SU-DHL-6 (cell line): ENCODE measurements at regions not wholly inside any gene's neighbourhood (a gene's known extent, or its start where the extent isn't known, plus 50 kb on each side); places are given as distances from the start of the nearest gene placed in this dataset.

Experiments
- H2AFZ ChIP-seq: fragments of 200-600 bp; sonication (generic); 2 replicates; pipeline ENCODE4 v1.6.1; 2014; ENCODE audit warnings: low read depth, mild to moderate bottlenecking, moderate library complexity, mixed read lengths, antibody characterized with exemption, low read length; ENCODE audit not compliant: severe bottlenecking
- H3F3A ChIP-seq: fragments of 200-600 bp; shearing (Covaris generic); 2 replicates; pipeline ENCODE4 v1.6.0; 2016; ENCODE audit warnings: antibody characterized with exemption, mild to moderate bottlenecking; ENCODE audit not compliant: insufficient read depth
- H3K27ac ChIP-seq: fragments of 200-600 bp; sonication (generic); 2 replicates; pipeline ENCODE4 v1.5.1; 2016; ENCODE audit warnings: low read depth, mild to moderate bottlenecking, low read length, moderate library complexity, mixed read lengths
- H3K27me3 ChIP-seq: fragments of 200-600 bp; sonication (generic), shearing (Covaris generic); 2 replicates; pipeline ENCODE4 v1.6.0; 2014; ENCODE audit warnings: mild to moderate bottlenecking, low read length
- H3K36me3 ChIP-seq: fragments of 200-600 bp; sonication (generic); 2 replicates; pipeline ENCODE4 v1.6.1; 2014; ENCODE audit warnings: mild to moderate bottlenecking, low read length, mixed read lengths
- H3K4me2 ChIP-seq: fragments of 300-600, 200-600 bp; shearing (Covaris generic), sonication (generic); 2 replicates; pipeline ENCODE4 v1.6.0; 2014; ENCODE audit warnings: low read length, low read depth, mild to moderate bottlenecking; ENCODE audit not compliant: poor library complexity, severe bottlenecking
- H3K4me3 ChIP-seq: fragments of 200-600 bp; sonication (generic); 2 replicates; pipeline ENCODE4 v1.5.1; 2014; ENCODE audit warnings: antibody characterized with exemption, low read length, mild to moderate bottlenecking, mixed read lengths; ENCODE audit not compliant: insufficient read depth, poor library complexity, severe bottlenecking
- H3K79me2 ChIP-seq: fragments of 200-600 bp; sonication (generic); 2 replicates; pipeline ENCODE4 v1.6.1; 2014; ENCODE audit warnings: mild to moderate bottlenecking, low read length, moderate library complexity; ENCODE audit not compliant: insufficient read depth
- H3K9ac ChIP-seq: fragments of 200-600 bp; sonication (generic); 2 replicates; pipeline ENCODE4 v1.7.0; 2014; ENCODE audit warnings: mild to moderate bottlenecking, low read length
- H3K9me2 ChIP-seq: fragments of 200-600 bp; sonication (generic); replicated peaks from 2 replicates; pipeline ENCODE4 v1.6.1; 2014; ENCODE audit warnings: low read length; ENCODE audit not compliant: insufficient read depth
- H3K9me3 ChIP-seq: fragments of 200-600 bp; sonication (generic); 2 replicates; pipeline ENCODE4 v1.6.1; 2014; ENCODE audit warnings: low read length, mixed read lengths; ENCODE audit not compliant: insufficient read depth
- H4K20me1 ChIP-seq: fragments of 200-600 bp; sonication (generic); 2 replicates; pipeline ENCODE4 v1.6.1; 2014; ENCODE audit warnings: low read depth, mild to moderate bottlenecking, antibody characterized with exemption, low read length, moderate library complexity, mixed read lengths
- CTCF ChIP-seq: fragments of 200-600 bp; sonication (generic); IDR thresholded peaks from one replicate; pipeline ENCODE4 v1.5.1; 2017; ENCODE audit warnings: antibody characterized with exemption, mild to moderate bottlenecking, low read length, moderate library complexity; ENCODE audit not compliant: insufficient read depth, poor library complexity, severe bottlenecking
- EZH2phosphoT487 ChIP-seq: fragments of 200-600 bp; sonication (generic), shearing (Covaris generic); conservative IDR thresholded peaks from 2 replicates; pipeline ENCODE4 v1.6.1; 2018; ENCODE audit warnings: mild to moderate bottlenecking, antibody characterized with exemption, low read length, moderate library complexity, mixed read lengths

- TF ChIP-seq CTCF (no peak), EZH2phosphoT487 (no peak)
- H3K4me2 ChIP-seq: peak overlapping the region; percentile 100
Measured at GRCh38 chr6:27753668-27754407, 158.4 kb downstream of the OR2B2 start.

GRCh38 chr6:27752038-27752885 lies 159.9 kb downstream of the OR2B2 start:
- H3F3A ChIP-seq: peaks cover 22% of the 10 kb centered on the region
- no peaks in the 10 kb centered on the region for H3K9me2 ChIP-seq
- no peaks in the 10 kb centered on the region for H3K36me3 ChIP-seq
- peak overlapping the region; percentile 65 for H3K9ac ChIP-seq
- peak overlapping the region; percentile 100 for H3K4me2 ChIP-seq
- no peaks in the 10 kb centered on the region for H3K9me3 ChIP-seq
- peak overlapping the region; percentile 99 for H2AFZ ChIP-seq
- H3K4me3 ChIP-seq: peak overlapping the region; percentile 94
- no peak overlapping the region; the same call in 1 of the 2 replicates for H3K27ac ChIP-seq
- H4K20me1 ChIP-seq: no peaks in the 10 kb centered on the region
- no peaks in the 10 kb centered on the region for H3K27me3 ChIP-seq
- no peaks in the 10 kb centered on the region for H3K79me2 ChIP-seq
- TF ChIP-seq EZH2phosphoT487 (no peak), CTCF (peak; percentile 93)

More at GRCh38 chr6:27753668-27754407, 158.4 kb downstream of the OR2B2 start:
- Histone ChIP-seq H3K9me3 (no peaks in the 10 kb centered on the region), H2AFZ (peak overlapping the region; percentile 94), H4K20me1 (no peaks in the 10 kb centered on the region), H3K9ac (peak overlapping the region; percentile 50), H3K9me2 (no peaks in the 10 kb centered on the region), H3K79me2 (no peaks in the 10 kb centered on the region), H3K4me3 (peak overlapping the region; percentile 94), H3K27ac (no peak overlapping the region), H3K27me3 (no peaks in the 10 kb centered on the region), H3F3A (peaks cover 22% of the 10 kb centered on the region), H3K36me3 (no peaks in the 10 kb centered on the region)

- Histone ChIP-seq H3K27ac (no peak overlapping the region), H3K4me2 (no peak overlapping the region), H3K9me2 (no peaks in the 10 kb centered on the region), H3K36me3 (no peaks in the 10 kb centered on the region), H3K79me2 (no peaks in the 10 kb centered on the region), H3F3A (peaks cover 6% of the 10 kb centered on the region; the same call in 1 of the 2 replicates), H3K9ac (no peak overlapping the region), H3K27me3 (no peaks in the 10 kb centered on the region), H3K4me3 (no peak overlapping the region), H4K20me1 (no peaks in the 10 kb centered on the region), H3K9me3 (no peaks in the 10 kb centered on the region), H2AFZ (no peak overlapping the region)
- TF ChIP-seq CTCF: no peak
- TF ChIP-seq EZH2phosphoT487: no peak
Measured at GRCh38 chr6:27748661-27749060, 163.5 kb downstream of the OR2B2 start.
